Kasumi-1 (cell line): ENCODE measurements at regions not wholly inside any gene's neighbourhood (a gene's known extent, or its start where the extent isn't known, plus 50 kb on each side); places are given as distances from the start of the nearest gene placed in this dataset.
"Not testable (repeated sequence)": the region's sequence is repeated elsewhere in the genome, so short reads cannot be mapped to it uniquely, and the experiment has no call there.

Experiments used
- DNase-seq, 2 experiments: peaks; one replicate each; lab custom pipeline; 2025; lab: John Stamatoyannopoulos, UW

DNA sequence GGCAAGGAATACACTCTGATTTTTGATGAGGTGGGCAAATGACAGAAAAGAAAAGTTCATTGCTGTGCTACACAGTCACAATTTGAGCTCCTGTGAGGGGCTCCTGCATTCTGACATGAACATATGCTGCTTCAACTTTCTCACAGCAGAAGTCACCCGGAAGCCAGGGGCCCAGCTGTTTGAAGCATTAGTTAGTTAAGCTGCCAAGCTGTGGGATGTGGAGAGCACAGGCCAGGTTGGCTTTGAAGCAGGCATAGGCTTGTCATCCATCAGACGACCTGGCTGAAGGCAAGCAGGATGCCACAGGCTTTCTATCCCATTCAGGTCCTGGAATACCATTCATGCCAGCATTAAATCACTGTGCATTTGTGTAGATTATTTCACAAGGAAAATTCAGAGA lies 63.1 kb downstream of the MTNR1B start:
- DNase-seq: no peak

DNA sequence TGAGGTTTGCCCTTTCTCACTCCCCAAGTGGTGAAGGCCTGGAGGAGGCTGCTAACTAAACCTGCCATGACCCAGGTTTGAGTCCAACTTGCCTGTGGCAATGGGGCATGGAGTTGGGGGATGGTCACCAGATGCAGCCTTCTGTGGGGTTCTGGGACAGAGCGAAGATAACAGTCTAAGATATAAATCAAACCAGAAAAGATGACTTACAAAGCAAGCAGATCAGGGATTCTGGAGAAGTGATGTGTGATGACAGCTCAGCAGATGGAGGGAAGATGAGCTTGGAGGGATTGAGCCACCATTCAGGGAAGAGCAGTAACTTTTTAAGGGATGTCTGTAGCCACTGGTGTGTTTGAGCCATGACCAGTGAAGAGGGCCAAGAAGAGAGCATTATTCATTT lies 63.6 kb downstream of the MTNR1B start:
- no peak for DNase-seq

DNA sequence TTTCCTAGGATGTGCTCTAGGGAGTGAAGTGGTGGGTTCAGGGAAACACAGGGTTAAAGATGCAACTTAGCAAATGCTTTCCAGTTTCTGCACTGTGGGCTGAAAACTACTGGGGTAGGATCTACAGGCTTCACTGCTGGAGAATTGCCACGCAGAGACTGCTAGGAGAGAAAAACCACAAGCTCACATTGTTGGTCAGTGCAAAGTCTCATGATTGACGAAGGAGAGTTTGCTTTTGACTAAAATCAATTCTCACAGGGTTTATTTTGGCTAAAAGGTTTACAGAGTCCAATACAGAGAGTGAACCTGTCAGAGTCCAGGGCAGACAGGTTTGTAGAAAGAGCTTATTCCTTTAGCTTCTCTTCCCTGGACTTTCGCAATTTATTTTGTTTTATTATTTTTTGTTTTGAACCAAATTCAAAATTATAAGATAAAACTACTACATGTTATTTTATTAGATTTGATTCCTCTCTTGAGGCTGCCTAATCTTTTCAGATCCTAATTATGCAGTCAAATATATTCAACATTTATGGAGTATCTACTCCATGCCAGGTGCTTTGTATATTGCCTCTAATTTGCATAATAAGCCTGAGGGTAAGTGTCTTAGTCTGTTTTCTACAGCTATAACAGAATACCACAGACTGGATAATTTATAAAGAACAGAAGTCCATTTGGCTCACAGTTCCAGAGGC lies 64.7 kb downstream of the MTNR1B start:
- DNase-seq: no peak

DNA sequence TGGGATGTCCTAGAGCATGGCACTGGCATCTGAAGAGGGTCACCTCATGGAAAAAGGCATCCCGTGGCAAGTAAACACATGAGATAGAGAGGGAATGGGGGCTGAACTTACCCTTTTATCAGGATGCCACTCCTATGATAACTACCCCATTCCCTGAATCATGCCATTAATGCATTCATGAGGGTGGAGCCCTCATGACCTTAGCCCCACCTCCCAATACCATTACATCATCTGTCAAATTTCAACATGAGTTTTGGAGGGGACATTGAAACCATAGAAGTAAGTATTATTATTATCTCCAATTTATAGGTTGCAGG lies 65.2 kb downstream of the MTNR1B start:
- no peak for DNase-seq

DNA sequence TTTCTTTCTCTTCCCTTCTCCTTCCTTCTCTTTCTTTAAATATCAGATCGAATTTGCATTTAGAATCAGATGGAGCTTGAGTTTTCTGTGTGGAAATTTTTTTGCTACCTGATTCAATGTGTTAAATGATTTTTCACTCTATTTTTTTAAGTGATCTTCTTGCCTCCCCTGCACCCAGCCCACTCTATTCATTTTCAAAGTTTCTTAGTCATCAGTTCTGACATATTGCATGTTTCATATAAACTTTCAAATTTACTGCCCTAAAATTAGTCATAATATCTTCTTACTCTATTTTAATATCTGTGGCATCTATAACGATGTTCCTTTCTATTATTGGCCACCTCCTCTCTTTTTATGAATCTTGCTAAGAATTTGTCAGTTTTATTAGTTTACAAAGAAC lies 69.1 kb downstream of the MTNR1B start:
- no peak for DNase-seq

DNA sequence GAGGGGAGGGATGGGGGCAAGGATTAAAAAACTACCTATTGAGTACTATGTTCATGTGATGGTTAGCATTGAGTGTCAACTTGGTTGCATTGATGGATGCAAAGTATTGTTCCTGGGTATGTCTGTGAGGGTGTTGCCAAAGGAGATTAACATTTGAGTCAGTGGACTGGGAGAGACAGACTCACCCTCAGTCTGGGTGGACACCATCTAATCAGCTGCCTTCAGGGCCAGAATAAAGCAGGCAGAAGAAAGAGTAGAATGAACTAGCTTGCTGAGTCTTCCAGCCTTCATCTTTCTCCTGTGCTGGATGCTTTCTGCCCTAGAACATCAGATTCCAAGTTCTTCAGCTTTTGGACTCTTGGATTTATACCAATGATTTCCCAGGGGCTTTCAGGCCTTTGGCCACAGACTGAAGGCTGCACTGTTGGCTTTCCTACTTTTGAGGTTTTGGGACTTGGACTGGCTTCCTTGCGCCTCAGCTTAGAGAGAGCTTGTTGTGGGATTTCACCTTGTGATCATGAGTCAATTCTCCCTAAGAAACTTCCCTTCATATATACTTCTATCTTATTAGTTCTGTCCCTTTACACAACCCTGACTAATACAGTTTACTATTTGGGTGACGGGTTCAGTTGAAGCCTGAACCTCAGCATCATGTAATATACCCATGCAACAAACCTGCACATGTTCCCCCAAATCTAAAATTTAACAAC lies 70.2 kb downstream of the MTNR1B start:
- DNase-seq: no peak

DNA sequence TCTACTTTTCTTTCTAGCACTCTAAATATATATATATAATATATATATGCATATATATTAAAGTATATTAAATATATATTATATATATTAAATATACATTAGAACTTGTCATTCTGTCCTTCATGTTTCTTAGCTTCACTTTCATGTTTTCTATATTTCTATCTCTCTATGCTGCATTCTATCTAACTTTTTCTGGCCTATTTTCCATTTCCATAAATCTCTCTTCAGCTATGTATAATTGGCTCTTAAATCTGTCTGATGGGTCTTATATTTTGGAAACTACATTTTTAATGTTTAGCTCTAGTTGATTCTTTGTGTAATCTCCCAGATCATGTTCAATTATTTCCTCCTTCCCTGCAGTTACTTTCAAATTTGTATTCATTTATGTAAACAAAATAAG lies 72.2 kb downstream of the MTNR1B start:
- DNase-seq: no peak

DNA sequence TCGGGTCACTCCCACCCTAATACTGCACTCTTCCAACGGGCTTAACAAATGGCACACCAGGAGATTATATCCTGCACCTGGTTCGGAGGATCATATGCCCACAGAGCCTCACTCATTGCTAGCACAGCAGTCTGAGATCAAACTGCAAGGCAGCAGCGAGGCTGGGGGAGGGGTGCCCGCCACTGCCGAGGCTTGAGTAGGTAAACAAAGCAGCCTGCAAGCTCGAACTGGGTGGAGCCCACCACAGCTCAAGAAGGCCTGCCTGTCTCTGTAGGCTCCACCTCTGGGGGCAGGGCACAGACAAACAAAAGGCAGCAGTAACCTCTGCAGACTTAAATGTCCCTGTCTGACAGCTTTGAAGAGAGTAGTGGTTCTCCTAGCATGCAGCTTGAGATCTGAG lies 73.7 kb downstream of the MTNR1B start:
- DNase-seq: not testable (repeated sequence)

DNA sequence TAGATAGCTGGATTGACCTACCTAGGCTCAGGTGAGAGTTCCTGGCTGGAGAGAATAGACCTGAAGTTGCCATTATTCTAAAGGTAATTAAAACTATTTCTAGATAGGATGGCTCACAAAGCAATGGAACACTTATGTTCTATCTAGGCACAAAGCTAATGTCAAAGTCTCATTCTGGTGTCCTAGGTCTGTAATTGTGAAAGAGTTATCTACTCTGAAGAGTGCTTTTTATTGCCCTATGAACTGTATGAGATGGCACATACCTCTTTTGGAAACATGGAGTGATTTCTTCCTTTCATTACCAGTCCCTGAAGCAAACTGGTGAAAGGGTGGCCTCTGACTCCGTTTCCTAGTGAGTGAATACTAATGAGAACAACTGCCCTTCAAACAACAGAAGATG lies 80.3 kb downstream of the MTNR1B start:
- no peak for DNase-seq

DNA sequence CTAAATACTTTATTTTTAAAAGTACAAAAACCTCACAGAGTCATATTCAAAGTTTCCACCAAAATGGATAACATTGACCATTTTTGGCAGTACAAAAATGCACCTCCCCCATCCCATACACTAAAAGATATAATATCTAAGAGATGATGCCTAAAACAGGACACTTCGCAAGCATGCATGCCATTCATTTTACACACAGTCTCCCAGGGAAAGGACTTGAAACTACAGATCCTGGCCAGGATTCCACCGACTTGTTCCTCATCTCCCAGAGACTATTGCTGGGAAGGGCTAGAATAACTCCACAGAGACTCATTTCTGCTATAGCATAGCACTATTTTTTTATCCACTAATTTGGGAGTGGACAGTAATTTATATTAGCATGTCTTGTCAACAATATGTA lies 81.7 kb downstream of the MTNR1B start:
- DNase-seq: no peak

DNA sequence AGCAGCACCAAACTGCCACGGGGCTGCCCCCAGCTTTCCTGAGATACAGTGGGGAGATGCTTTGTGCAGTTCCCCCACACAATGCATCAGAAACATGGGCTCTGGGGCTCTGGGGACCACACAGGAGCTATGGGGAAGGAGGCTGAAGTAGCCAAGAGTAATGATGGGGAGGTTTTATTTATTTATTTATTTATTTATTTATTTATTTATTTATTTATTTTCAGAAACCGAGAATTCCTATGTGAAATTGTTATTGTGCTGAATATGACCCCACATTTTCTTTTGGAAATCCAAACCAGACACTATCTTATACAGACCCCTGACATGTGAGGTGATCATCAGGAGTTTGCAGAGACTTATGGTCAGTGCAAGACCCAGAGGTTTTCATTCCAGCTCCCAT lies 84.4 kb downstream of the MTNR1B start:
- no peak for DNase-seq

DNA sequence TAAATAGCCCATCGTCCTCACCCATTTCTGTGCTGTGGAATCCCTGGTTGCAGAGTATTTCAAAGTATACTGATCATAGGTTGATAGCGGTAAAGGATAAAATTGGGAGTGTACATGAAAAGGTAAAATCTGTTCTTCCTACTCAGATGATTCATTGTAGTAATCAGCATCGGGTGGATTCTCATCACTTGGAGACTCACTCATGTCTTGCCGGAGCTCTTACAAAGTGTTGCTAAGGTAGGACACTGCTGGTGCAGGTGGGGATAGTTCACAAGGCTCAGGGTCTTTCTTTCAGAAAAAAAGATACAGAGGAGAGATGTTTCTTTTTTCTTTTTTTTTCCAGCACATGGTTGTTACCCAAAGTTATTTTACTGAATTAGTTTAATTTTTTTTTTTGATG lies 84.8 kb downstream of the MTNR1B start:
- no peak for DNase-seq

DNA sequence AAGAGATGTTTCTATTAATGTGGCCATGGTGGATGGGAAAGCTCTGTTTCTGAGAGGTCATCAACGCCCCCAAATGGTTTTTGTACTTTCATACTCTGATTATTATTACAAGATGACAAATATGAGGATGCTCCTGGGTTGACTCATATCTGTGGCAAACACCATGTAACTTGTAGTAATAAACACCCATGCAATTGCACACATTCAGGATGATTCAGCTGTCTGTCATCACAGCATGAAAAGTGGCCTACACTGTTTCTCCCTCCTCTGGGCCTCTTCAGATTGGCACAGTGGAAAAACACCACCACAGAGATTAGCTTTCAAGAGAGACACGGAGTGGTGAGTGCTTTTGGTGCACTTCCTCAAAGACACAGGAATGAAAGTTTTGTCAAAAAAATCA lies 85.4 kb downstream of the MTNR1B start:
- DNase-seq: no peak

DNA sequence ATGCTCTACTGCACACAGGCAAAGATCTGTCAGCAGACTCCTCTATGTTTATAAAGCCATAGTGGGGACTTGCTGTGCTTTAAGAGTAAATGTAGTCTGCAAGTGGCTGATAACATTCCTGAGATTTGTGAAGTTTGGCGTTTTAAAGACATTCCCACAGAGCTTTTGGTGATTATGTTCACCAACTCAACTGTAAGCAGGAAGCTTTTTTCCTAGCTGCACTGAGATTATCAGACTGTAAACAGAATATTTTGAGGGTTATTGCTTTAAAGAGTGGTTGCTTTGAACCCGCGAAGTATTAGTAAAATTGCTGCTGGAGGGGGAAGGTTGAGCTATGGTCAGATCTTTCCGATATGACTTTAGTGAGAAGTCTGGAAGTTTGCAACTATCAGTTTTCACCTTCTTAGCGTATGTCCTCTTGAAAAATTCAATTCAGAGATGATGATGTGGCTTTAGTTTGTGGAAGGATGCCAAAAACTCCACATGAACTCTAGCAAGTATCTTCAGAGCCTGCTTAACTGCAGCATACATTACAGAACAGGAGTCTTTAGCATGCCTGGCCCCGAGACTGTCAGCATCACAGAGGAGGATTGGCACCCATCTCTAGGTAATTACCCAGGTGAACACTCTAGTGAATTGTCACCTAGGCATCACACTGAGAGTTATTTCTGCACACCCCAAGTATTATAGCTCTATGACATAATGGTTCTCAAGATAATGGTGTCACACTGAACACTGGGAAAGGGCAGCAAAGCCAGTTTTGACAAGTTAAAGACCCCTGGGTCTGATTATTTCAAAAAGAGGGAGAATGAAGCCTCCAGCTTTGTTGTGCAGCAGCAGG lies 89.9 kb downstream of the MTNR1B start:
- DNase-seq: no peak

DNA sequence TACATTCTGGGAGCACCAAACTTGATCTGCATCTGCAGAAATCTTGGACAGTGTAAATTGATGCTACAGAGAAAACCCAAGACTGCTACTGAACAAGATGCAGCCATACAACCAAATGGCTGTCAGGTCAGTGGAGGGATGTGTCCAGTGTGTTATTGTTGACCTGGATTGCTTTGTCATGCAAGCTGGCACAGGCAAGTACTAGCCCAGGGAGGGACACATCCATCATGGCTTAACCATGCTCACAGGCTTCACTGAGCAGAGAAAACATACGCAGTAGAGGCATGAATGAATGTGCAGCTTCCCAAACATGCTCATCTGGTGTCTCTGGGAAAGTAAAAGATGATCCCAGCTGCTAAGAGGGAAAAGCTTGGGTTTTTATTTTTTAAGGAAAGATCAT lies 93.6 kb downstream of the MTNR1B start:
- DNase-seq: no peak

DNA sequence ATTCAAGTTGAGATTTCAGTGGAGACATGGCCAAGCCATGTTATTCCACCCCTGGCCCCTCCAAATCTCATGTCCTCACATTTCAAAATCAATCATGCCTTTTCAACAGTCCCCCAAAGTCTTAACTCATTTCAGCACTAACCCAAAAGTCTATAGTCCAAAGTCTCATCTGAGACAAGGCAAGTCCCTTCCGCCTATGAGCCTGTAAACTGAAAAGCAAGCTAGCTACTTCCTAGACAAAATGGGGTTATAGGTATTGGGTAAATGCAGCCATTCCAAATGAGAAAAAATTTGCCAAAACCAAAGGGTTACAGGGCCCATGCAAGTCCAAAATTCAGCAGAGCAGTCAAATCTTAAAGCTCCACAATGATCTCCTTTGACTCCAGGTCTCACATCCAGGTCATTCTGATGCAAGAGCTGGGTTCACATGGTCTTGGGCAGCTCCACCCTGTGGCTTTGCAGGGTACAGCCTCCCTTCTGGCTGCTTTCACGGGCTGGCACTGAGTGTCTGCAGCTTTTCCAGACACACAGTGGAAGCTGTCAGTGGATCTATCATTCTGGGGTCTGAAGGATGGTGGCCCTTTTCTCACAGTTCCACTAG lies 95.7 kb downstream of the MTNR1B start:
- not testable (repeated sequence) for DNase-seq

DNA sequence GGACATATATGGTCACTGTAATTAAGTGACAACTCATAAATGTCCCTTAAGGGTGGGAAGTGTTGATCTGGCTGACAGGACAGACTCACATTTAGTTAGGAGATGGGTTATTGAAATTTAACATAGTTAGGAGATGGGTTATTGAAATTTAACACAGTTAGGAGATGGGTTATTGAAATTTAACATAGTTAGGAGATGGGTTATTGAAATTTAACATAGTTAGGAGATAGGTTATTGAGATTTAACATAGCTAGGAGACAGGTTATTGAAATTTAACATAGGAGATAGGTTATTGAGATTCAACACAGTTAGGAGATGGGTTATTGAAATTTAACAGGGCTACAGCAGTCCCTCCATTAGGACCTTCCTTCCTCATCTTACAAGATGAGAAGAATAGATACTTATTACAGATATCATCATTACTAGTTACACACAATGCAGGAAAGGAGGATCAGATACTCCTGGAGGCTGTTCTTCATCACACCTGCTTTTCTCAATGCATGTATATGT lies 98.5 kb downstream of the MTNR1B start:
- no peak for DNase-seq

DNA sequence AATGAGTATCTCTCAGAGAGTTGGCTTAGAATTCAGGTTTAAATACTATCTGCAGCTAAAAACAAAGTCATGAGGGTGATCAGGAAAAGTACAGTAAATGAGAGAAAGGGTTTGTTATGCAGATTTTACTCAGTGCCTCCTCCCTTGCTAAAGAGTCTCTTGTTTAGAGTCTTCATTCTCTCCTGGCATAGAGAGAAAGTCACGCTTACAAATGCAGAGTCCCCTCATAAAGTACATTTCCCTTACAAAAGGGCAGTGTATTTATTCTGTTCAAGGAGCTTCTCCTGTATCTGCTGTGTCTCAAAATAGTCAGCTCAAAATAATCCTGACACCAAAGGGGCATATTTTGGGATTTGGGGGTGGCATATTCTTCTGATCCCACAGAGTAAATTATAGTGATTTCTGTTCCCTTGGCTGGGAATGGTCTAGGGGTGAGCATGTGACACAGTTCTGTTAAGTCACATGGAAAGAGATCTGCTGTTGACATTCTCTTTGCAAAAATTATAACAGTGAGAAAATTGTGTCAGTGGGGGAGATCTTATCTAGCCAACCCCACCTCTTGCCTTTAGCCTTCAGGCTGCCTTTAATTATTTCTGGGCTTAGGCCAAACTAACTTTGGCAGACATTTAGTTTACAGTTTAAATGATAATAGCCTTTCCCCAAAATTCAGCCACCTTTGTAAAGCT lies 102.9 kb downstream of the MTNR1B start:
- no peak for DNase-seq

DNA sequence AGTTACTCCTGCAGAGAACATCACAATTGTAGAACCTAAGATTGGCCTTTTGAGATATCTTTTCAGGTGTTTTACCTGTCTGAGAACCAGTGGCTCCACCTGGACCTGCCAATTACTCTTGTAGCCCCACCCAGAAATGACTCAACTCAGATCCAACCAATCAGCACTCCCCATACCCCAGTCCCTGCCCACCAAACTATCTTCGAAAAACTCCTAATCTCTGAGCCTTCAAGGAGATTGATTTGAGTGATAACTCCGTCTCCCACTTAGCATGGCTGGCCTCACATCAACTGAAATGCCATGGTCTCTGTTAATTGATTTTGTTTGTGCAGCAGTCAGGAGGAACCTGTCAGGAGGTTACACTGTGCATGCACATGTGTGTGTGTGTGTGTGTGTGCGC lies 103.6 kb downstream of the MTNR1B start:
- no peak for DNase-seq

DNA sequence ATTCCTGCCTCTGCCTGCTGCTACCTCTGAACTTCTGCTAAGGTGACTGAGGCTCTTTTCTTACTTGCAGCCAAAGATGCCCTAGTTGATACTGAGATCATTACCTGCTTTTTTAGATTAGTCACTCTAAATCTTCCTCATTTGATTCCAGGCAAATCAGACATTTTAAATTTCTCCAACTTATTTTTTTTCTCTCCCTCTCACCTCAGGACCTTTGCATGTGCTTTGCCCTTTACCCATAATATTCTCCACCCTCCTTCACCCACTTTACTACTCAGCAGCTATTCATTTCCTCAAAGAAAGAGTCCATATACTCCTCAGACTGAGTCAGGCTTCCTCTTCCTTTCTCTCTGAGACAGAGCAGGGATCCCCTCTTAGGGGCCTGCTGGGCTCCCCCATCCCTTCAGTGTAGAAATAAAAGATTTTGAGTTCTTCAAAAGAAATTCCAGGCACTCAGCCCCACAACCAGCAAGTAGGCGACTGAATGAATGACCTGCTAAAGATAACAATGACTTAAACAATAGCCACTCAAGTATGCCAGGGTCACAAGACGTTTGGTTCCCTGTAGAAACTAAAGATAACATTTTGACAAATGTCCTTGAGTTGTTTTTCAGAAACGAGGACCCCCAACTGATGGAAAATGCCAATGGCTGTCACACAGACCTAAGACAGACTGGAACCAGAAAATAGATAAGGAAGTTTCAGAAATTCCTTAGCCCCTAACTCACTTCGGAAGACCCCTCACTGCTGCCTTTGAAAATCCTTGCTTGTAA lies 104.2 kb downstream of the MTNR1B start:
- no peak for DNase-seq

DNA sequence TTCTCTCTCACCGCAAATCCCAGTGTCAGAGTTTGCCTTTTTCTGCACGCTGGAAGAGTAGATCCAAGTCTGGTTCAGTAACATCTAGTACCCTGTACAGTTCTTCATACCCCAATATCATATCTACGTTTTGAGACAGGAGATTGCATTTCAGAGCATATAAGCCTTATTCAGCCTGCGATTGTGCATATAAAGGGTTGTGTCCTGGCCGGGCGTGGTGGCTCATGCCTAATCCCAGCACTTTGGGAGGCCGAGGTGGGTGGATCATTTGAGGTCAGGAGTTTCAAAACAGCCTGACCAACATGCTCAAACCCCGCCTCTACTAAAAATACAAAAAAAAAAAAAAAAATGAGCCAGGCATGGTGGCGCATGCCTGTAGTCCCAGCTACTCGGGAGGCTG lies 104.9 kb downstream of the MTNR1B start:
- no peak for DNase-seq
